Astrocyte of the cerebellum (primary cell): ENCODE measurements at regions not wholly inside any gene's neighbourhood (a gene's known extent, or its start where the extent isn't known, plus 50 kb on each side); places are given as distances from the start of the nearest gene placed in this dataset.

ENCODE experiments used
- DNase-seq: peaks from one replicate; pipeline ENCODE4 v3.0.0-alpha.2; 2011; ENCODE audit warnings: low read depth
- H3K4me3 ChIP-seq: 2 replicates; pipeline ENCODE4 v1.5.1; 2011; ENCODE audit warnings: mild to moderate bottlenecking, low read depth, low read length, moderate library complexity
- CTCF ChIP-seq: IDR thresholded peaks from 2 replicates; pipeline ENCODE4 v1.5.1; 2012; ENCODE audit warnings: low read length, low read depth, moderate library complexity, mild to moderate bottlenecking; ENCODE audit errors: missing control alignments
- in situ Hi-C: cut with HindIII; loops from 2 replicates; pipeline ENCODE4 v1.10.0; 2017; ENCODE audit warnings: low sequenced_read_pairs

GRCh38 chr4:177108708-177109107, 201.0 kb upstream of the NEIL3 start:
- no peak overlapping the region for H3K4me3 ChIP-seq
- TF ChIP-seq CTCF, result peak; percentile 46
- in situ Hi-C loops, result no loop called here
- no peak for DNase-seq

- in situ Hi-C loops, result no loop called here
- DNase-seq, result no peak
- no peak for TF ChIP-seq CTCF
- H3K4me3 ChIP-seq, result no peak overlapping the region
These were observed 199.9 kb upstream of the NEIL3 start for GRCh38 chr4:177109769-177110168.

- in situ Hi-C loops, result no loop called here
- no peak for TF ChIP-seq CTCF
- H3K4me3 ChIP-seq, result no peak overlapping the region
- no peak for DNase-seq
These were observed 193.5 kb upstream of the NEIL3 start for GRCh38 chr4:177116161-177116560.

DNA sequence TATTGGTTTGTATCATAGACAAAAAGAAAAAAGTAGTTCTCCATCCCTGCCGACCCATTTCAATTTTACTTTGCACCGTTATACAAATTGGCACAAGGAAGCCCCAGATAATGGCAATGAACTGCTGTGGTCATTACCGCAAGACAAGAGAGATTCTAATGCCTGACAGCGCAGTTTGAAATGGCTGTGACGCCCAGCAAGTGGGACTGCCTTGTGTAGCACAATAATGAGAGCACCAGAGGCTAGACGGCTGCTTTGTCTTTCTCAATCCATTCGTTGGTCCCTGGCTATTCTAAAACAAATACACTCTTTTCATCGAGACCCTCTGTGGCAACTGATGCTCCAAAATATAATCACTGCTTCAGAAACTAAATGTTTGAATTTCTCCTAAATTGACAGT, 192.4 kb upstream of the NEIL3 start:
- no peak for TF ChIP-seq CTCF
- no peak overlapping the region for H3K4me3 ChIP-seq
- DNase-seq, result no peak
- in situ Hi-C loops, result no loop called here

DNA sequence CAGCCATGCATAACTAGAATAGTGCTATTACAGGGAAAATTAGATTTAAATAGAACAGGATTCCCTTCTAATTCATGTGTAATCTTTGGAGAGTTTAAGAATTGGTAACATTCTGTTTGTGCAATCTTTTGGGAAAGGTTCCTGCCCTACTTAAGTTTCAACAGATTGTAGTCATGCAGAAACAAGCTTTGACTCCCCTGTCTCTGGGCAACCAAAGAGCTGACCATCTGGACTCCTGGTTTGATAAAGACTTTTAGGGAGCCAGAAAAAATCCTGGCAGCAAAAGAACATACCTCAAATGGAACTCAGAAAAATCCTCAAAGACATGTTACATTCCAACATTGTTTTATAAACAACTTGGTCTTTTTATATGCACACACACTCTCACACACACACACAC, 191.1 kb upstream of the NEIL3 start:
- TF ChIP-seq CTCF, result no peak
- peak; percentile 93 for DNase-seq
- in situ Hi-C loops, result no loop called here
- no peak overlapping the region for H3K4me3 ChIP-seq

DNA sequence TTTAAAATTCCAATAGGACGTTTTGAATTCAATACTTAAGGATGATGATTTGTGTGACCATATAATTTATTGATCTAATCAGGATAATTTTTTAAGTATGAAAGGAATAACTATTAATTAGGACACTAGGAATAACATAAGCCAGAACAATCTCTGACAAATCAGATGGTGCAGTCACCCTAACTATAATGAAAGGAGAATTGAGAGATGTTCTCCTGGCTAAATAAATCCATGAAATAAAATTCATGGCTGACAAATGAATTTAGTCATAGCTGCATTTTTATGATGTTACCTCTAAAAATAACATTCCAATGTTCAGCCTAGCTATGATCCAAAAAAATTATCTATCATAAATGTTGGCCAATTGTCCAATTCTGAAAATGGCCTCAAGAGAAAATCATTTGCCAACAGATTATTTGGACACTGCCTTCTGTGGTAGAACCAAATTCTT, 190.6 kb upstream of the NEIL3 start:
- DNase-seq, result peak; percentile 11
- H3K4me3 ChIP-seq, result no peak overlapping the region
- in situ Hi-C loops, result no loop called here
- TF ChIP-seq CTCF, result no peak

GRCh38 chr4:177119691-177120090, 190.0 kb upstream of the NEIL3 start:
- DNase-seq, result no peak
- no peak overlapping the region for H3K4me3 ChIP-seq

More at GRCh38 chr4:177119691-177120090, 190.0 kb upstream of the NEIL3 start:
- no peak for TF ChIP-seq CTCF
- in situ Hi-C loops, result no loop called here
